Lower leg skin (tissue), 3 donors: ENCODE measurements at regions not wholly inside any gene's neighbourhood (a gene's known extent, or its start where the extent isn't known, plus 50 kb on each side); places are given as distances from the start of the nearest gene placed in this dataset.

Experiments
- POLR2A ChIP-seq, 2 donors: fragments of 450-650 bp; IDR thresholded peaks; one replicate each; pipeline ENCODE4 v1.6.1; 2016 to 2017; ENCODE audit warnings: antibody characterized with exemption in 2 of 2, mild to moderate bottlenecking in 1 of 2, moderate library complexity in 1 of 2
- TF ChIP-seq, protein P1 (sequence below), 3 donors: fragments of 450-650 bp; IDR thresholded peaks; one replicate each; pipeline ENCODE4 v1.5.1; 2016; ENCODE audit warnings: antibody characterized with exemption in 3 of 3, mild to moderate bottlenecking in 3 of 3, moderate library complexity in 2 of 3

DNA sequence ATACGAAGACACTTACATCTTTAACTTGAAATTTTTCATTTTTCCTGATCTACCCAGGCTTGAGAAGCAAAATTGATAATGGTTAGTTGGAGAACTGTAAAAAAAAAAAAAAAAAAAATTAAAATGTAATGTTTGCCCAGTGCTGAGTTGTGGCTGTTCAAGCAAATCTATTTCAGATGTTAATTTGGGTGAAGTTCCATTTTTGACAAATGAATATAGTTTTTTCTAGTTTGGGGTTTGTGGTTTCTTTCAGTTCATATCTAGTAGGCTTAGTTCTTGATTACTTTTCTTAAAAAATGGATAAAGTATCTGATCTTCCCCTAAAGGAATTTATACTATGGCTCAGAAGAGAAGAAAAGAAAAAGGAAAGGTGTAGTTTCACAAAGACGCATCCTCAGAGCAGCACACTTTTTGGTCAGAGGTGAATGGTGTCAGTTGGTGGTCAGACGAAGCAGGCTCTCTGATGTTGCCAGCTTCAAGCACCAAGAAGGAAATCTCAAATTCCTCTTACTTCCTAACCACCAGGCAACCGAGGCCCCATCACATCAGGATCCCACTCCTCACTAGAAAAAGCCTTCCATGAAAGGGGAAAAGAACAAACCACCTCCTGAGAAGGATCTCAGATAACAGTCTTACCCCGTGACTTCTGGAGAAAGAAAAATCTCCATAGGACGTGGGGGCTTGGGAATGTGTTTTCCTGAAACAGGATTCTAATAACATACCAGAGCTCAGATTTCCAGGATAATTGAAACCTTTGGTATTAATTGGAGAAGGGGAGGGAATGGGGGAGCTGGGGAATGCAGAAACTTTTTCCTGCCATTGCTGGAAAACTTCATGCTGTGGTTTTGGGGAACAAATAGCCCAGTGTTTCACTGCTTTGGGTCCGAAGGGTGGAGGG is 396.2 kb downstream of the CD83 start:
- TF ChIP-seq, protein P1, sequence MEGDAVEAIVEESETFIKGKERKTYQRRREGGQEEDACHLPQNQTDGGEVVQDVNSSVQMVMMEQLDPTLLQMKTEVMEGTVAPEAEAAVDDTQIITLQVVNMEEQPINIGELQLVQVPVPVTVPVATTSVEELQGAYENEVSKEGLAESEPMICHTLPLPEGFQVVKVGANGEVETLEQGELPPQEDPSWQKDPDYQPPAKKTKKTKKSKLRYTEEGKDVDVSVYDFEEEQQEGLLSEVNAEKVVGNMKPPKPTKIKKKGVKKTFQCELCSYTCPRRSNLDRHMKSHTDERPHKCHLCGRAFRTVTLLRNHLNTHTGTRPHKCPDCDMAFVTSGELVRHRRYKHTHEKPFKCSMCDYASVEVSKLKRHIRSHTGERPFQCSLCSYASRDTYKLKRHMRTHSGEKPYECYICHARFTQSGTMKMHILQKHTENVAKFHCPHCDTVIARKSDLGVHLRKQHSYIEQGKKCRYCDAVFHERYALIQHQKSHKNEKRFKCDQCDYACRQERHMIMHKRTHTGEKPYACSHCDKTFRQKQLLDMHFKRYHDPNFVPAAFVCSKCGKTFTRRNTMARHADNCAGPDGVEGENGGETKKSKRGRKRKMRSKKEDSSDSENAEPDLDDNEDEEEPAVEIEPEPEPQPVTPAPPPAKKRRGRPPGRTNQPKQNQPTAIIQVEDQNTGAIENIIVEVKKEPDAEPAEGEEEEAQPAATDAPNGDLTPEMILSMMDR (IDR thresholded peaks at IDR 0.05), result no peak
- TF ChIP-seq POLR2A (IDR thresholded peaks at IDR 0.05), result no peak
